NB4 (cell line): ENCODE measurements at regions not wholly inside any gene's neighbourhood (a gene's known extent, or its start where the extent isn't known, plus 50 kb on each side); places are given as distances from the start of the nearest gene placed in this dataset.

Experiments used
- CTCF ChIP-seq: IDR thresholded peaks from one replicate; pipeline ENCODE4 v1.5.1; 2012; ENCODE audit warnings: low read depth, low read length
- MAX ChIP-seq: IDR thresholded peaks from 2 replicates; pipeline ENCODE4 v1.6.1; 2011; ENCODE audit warnings: low read depth, low read length
- MYC ChIP-seq: IDR thresholded peaks from 2 replicates; pipeline ENCODE4 v1.6.1; 2011; ENCODE audit warnings: low read depth, low read length
- POLR2A ChIP-seq: IDR thresholded peaks from 2 replicates; pipeline ENCODE4 v1.6.1; 2011; ENCODE audit warnings: mild to moderate bottlenecking; ENCODE audit not compliant: insufficient read length; ENCODE audit errors: extremely low read depth

GRCh38 chr11:50246699-50247098 lies 214.0 kb downstream of the OR4C45 start:
- TF ChIP-seq CTCF = no peak
- no peak for TF ChIP-seq POLR2A
- no peak for TF ChIP-seq MAX
- no peak for TF ChIP-seq MYC
